Vagina (tissue), 2 donors: ENCODE measurements at regions not wholly inside any gene's neighbourhood (a gene's known extent, or its start where the extent isn't known, plus 50 kb on each side); places are given as distances from the start of the nearest gene placed in this dataset.

ENCODE experiments used
- CTCF ChIP-seq, 3 experiments: fragments of 450-650 bp in 2 of 3; fragments of 200-600 bp in 1 of 3; sonication (generic) in 1 of 3; IDR thresholded peaks; one replicate each; pipeline ENCODE4 v1.5.1; 2017 to 2019; ENCODE audit warnings: antibody characterized with exemption in 3 of 3, mild to moderate bottlenecking in 2 of 3, moderate library complexity in 2 of 3
- POLR2AphosphoS5 ChIP-seq, 2 donors: sonication (generic); formaldehyde crosslinking; IDR thresholded peaks; one replicate each; pipeline ENCODE4 v1.9.0; 2017; ENCODE audit warnings: antibody characterized with exemption in 2 of 2, mild to moderate bottlenecking in 2 of 2, low read depth in 1 of 2; ENCODE audit not compliant: insufficient read depth in 1 of 2

DNA sequence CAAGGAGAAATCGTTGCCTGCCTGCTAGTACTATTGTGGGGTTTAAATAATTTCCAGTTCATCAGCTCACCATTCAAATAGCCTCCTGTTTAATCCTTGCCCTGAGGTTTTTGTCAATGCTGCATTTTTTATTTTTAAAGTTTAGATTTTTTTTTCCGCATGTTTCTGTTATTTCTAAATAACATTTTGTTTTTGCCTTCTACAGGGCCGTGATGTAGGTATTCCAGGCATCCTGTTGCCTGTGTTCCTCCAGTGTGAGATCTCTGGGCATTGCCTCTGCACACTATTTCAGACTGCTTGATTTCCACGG, 124.3 kb downstream of the HSD17B3 start:
- no peak for TF ChIP-seq CTCF (IDR thresholded peaks at IDR 0.05)
- TF ChIP-seq POLR2AphosphoS5 (IDR thresholded peaks at IDR 0.05; ENCODE audit: insufficient read depth in 1 of 2, low read depth in 1 of 2) = no peak
